GM04503 (cell line): ENCODE measurements at regions not wholly inside any gene's neighbourhood (a gene's known extent, or its start where the extent isn't known, plus 50 kb on each side); places are given as distances from the start of the nearest gene placed in this dataset.
"Not testable (repeated sequence)": the region's sequence is repeated elsewhere in the genome, so short reads cannot be mapped to it uniquely, and the experiment has no call there.

ENCODE experiments used
- DNase-seq: peaks from one replicate; pipeline ENCODE4 v3.0.0-alpha.2; 2012; ENCODE audit warnings: low read depth

DNA sequence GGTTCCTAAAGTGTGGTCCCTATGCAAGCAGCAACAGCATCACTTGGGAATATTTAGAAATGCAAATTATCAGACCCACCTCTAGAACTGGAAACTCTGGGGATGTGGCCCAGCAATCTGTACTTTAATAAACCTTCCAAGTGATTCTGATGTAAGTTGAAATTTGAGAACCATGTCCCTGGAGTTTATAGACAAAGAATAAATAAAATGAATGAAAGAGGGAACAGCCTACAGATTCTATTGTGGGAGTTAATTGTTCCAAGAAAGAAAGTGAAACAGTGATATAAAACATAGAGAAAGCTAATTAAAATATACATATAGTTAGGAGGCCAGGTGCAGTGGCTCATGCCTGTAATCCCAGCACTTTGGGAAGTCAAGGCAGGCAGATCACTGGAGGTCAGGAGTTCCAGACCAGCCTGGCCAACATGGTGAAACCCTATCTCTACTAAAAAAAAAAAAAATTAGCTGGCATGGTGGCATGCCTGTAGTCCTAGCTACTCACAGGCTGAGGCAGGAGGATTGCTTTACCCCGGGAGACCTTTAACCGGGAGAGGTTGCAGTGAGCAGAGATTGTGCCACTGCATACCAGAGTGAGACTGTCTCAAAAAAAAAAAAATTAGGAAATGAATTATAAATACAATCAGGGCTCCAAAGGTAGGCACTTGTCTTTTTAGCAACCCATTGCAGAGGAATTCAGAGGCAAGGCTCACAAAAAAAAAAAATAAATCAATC lies 507.5 kb downstream of the NAV3 start:
- no peak for DNase-seq

DNA sequence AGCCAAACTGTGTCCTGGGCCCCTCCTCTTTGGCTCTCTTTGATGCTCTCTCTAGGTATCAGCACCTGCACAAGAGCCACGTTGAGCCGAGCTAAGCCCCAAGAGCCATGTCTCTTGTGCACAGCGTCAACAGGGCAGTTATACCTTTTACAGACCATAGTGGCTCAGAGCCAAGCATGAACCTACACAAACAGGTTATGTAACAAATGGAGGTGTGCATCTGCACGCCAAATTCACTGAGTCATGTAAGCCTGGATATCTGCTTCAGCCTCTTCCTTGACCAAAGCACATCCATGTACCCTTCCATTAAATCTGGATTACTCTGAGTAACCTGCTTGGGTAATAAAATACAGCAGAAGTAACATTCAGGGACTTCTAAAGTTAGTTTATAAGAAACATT lies 509.7 kb downstream of the NAV3 start:
- no peak for DNase-seq

DNA sequence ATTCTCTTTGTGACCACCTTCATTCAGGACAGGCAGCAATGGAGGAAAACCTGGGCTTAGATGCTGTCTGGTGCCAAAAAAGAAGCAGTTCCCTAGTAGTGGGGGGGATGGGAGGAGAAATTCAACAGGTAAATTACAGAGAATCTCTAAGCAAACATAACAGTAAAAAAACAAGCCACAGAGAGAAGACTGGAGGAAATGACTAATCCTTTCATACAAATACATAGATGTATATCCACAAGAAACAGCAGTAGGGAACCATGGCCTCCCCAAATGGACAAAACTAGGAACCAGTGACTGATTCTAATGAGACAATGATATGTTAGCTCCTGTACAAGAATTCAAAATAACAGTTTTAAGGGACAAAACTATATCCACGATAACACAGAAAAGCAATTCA lies 513.0 kb downstream of the NAV3 start:
- DNase-seq, result no peak

DNA sequence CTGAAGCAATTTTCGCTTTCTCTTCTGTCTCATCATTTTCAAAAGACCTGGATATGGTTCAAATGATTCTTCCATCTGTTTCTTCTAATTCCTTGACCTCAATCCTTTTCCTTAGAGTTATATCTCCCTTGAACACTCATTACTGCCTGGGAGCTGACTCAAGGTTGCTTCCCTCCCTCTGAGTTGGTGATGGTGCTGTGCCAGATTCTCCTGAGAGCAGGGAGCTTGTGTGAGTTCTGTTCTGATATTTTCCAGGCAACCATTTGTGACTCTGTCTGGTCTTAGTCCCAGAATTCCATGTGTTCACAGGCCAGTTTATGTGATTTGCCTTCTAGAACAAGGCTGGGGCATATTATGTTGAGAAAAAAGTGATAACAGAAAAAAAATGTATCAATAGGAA lies 505.1 kb upstream of the SYT1 start:
- peak; percentile 30 for DNase-seq

DNA sequence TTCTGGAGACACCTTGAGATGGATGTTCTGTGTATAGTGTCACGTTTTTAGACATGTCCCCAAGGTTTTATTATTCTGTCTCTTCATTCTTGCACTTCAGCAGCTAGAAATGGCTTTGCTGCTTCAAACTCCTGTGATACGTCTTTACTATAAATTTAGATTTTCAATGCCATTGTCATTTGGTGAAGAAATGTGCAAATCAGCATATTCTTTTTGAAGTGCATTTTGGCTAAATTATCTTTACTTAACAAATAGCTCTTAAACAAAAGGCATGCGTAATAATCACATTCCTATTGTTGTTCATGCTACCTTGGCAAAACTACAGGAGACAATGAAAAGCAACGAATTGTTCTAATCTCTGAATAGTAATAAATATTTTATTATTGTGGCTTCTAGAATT lies 502.9 kb upstream of the SYT1 start:
- no peak for DNase-seq

DNA sequence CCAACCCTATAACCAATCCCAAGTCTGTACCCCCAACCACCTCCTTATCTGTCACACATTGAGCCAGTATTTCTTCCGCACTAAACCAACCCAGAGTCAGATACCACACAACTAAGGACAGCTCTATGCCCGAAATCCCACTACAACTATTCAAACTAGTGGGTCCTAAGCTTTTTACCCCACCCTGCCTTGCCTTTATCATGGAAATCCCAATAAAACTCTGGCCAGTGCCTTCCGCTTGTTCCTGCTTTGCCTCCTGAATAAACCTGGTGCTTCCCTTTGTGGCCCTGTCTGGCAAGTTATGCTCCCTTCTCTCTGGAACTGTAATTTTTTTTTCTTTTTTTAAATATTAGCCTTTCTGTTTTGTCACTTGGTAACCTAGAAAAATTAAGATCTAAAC lies 493.3 kb upstream of the SYT1 start:
- DNase-seq, result no peak

DNA sequence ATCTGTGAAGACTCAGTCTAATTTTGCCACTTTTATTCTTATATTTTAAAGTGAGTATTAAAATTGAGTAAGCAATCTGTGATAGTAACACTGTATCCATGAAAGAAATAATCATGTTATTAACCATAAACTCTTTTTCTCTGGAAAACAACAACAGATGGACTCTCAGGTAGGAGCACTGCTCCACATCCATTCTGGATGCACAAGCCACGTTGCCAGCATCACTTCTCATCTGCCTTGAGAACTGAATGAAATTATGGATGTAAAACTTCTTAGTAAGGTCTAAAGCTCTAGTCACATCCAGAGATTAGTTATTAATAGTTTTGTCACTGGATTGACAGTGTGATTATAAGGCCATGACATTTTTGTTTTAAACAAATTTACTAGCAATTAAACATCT lies 489.1 kb upstream of the SYT1 start:
- DNase-seq, result no peak

DNA sequence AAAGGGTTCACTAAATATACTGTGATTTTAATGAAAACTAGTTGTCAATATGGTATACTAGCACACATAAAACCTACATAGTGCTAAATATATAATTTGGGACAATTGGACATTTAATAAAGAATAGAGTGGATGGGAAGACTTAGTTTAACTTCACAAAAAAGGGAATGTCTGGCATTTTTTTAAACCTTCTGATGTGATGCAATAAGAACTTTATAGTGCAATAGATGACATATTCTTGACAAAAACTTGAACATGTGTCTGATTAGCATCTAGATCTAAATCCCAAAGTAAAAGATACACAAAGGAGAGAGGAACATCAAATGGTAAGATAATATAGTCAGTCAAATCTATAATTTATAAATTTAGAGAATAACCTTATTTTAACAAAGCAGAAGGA lies 488.3 kb upstream of the SYT1 start:
- no peak for DNase-seq

DNA sequence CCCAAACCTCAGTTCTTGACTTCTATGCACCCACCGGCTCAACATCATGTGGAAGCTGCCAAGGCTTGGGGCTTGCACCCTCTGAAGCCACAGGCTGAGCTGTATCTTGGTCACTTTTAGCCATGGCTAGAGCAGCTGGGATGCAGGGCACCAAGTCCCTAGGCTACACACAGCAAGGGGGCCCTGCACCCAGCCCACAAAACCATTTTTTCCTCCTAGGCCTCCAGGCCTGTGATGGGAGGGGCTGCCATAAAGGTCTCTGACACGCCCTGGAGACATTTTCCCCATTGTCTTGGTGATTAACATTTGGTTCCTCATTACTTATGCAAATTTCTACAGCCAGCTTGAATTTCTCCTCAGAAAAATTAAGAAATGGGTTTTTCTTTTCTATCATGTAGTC lies 485.5 kb upstream of the SYT1 start:
- DNase-seq, result not testable (repeated sequence)

DNA sequence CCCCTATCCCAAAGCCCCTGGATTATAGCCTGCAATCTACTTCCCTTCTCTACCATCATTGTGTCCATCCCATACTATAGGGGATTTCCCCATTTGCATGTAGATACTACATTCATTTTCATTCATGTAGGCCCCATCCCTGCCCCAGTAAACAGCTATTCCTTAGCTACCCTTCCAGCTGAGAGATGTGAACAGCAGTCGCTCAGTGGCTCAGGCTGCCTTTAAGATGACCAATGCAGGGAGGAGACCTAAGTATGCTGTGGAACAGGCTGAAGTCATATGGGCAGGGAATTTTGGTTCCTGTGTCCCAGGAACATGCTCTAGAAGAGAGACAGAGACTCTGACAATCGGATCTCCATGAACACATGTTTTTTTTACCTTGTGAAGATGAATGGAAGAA lies 481.2 kb upstream of the SYT1 start:
- no peak for DNase-seq

DNA sequence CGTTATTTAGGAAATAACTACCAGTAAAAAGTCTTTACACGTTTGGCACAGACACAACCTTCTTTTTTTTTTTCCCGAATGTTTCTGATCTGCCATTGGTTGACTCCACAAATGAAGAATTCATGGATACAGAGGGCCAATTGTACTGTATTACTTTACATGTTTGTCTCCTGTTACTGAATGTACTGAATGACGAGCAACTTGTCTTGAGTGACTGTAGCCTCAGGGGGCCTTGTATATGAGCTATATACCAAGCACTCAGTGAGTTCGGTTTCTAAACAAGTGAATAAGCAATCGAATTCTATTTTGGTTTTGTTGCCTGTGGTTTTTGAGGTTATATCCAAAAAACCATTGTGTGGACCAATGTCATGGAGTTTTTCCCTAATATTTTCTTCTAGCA lies 480.0 kb upstream of the SYT1 start:
- DNase-seq, result no peak

DNA sequence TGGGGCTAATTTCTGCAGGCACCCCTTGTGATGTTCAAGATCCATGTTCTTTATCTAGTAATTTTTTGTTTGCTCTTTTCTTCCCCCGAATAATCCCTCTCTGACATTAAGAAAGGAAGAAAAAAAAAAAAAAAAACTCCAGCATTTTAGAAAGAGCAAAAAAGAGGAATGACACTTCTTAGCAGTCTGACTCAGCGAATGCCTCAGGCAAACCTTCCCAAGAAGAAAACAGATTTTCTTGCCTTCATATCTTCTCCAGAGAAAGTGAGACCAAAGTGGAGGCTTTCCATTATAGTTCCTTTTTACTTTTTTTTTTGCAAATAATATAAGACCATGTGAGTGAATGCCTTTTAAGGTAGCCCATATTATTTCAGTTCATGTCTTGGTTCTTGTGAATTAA lies 479.0 kb upstream of the SYT1 start:
- no peak for DNase-seq

DNA sequence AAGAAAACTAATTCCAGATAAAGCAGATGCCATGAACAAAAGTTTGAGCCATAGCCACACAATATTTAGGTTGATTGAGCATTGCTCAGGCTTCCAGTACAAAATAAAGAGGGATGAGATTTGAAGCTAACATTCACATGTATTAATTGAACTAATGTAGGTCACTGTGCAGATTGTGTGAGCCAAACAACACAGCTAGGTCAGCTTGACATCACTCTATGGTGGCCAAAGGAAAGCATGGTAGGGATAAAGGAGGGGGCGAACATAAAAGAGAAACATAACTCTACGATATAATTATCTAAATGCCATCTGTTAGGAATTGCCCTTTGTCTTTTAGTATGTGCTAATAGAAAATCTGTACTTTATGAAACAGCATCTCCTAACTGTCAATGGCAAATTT lies 477.7 kb upstream of the SYT1 start:
- no peak for DNase-seq

DNA sequence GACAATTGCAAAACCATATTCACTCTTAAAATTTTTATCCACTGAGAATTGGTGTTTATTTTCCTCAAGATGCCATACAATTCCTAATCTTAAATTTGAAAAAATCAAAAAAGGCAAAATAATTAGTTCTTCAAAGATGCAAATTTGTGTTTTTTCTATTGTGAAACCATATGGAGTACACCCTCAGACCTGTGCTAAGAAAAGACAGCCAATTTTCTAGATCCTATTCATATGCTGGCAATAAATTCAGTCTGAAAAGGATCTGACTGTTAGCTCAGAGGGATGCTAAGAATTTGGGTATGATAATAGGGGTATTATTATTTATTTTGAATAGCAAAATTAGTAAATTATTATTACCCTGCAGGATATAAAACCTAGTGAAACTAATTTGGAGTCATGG lies 476.9 kb upstream of the SYT1 start:
- no peak for DNase-seq

DNA sequence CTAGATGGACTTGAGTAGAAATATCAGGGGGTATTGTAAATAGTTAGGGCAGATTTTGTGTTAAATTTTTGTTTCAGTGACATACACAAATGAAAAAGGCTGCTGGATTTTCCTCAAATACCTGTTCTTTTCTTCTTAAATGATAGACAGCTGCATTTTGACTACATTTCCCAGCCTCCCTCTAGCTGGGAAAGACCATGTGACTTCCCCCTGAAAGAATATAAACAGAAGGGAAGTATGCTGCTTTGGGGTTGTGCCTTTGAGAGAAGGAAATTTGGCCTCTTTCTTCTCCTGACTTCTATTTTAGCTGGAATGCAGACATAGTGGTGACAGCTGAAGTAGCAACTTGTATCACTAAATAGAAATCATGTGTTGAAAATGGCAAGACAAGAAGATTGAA lies 476.1 kb upstream of the SYT1 start:
- no peak for DNase-seq

DNA sequence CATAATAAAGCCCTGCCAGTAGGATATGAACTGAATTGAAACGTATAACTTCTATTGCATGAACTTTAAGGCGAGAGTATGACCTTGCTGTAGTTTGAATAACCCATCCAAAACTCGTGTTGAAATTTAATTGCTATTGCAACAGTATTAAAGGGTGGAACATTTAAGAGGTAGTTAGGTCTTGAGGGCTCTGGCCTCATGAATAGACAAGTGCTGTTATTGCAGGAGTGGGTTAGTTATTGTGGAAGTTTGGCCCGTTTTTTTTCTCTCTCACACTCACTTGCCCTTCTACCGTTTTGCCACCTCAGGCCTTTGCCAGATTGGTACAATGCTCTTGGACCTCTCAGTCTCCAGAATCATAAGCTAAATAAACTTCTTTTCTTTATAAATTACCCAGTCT lies 473.7 kb upstream of the SYT1 start:
- DNase-seq, result no peak

DNA sequence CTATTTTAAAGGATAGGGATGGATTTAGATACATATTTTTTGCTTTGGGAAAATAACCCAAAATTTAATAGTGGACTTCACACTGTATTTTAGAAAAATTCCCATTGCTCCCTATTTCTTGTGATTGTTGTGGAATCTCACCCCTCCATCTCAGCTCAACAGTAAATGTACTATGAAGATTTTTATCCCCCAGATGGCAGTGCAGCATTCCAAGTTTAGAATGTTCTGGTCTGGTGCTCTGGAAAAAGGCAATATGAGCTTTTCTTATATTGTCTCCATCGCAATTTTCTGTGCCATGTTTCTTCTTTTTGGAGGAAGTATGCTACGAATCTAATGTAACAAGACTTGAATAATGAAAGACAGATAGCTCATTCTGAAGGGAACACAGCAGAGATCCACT lies 471.7 kb upstream of the SYT1 start:
- no peak for DNase-seq

DNA sequence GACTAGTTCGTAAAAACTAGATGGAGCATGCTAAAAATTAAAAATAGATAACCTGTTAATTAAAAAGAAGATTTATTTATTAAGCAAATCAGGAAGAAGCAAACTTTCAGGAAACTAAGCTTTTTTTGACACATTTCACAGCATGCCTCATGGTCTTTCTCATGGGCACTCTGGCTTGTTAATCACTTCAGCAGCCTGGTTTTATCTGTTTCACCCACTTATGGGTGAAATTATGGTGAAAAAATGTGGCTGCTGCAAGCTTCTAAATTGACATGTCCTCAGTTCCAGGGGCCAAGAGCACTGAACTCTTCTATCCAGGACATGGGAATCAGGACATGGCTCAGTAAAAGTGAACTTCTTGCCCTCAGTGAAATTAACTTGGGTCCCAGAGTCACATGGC lies 468.6 kb upstream of the SYT1 start:
- no peak for DNase-seq

DNA sequence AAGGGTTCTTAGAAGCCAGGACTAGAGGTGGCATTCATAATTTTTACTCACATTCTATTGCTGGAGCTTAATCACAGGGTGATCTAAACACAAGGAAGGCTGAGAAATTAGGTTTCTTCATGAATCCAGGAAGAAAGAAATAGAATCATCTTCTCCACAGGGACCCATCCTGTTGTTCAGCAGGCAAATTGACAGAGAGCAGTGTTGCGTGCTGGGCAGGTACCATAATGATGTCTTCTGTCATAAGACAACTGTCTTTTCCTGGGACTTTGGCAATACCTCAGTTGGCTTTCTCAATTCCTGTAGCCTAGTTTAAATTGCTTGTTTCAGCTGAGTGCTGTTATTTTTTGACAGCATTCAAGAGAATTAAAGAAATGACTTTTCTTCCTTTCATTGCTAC lies 468.0 kb upstream of the SYT1 start:
- DNase-seq, result no peak

DNA sequence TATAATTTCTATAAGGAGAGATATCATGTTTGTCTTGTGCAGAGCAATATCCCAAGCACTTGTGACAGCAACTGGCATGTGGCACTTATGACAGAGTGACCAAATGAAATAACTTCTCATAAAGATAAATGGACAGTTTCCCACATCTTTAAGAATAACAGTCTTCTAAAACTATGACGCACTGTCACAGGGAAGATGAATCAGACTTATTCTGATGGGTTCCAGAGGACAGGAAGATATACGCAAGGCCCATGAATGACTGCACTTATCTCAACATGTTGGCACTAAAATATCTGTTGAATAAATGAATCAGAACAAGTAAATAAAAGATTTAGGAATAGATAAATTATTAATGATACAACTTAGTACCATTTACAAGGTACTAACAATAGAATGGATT lies 465.8 kb upstream of the SYT1 start:
- no peak for DNase-seq

DNA sequence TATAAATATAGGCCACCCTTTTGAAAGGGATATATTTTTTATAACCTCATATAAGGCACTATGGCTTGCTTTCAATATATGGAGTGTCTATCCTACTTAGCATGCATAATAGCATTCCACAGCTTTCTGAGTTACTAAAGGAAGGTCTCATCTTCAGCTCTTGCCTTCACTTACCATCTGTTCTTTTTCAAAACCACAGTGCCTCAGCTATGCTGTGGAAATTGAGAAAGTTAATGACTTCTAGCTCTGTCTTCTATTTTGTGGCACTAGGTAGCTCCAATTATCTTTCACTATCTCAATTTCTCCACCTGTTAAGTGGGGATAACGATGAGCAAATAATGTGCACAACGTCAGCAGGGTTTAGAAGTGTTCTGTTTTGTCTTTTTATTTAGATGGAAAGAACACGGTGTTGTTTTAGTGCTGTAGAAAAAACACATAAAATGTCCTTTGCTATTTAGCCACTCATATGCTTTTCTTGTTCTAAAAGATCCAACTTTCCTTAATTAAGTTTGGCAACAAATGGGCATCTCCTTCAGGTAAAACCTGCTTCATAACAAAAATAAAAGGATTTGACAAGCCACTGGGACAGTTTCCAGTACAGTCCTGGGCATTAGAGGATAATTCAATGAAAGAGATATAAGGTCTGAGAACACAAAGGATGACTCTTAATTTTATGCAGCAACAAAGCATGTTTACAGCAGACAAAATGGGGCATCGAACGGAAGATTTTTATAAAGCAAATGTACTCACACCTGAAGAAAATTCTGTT lies 462.0 kb upstream of the SYT1 start:
- DNase-seq, result no peak

DNA sequence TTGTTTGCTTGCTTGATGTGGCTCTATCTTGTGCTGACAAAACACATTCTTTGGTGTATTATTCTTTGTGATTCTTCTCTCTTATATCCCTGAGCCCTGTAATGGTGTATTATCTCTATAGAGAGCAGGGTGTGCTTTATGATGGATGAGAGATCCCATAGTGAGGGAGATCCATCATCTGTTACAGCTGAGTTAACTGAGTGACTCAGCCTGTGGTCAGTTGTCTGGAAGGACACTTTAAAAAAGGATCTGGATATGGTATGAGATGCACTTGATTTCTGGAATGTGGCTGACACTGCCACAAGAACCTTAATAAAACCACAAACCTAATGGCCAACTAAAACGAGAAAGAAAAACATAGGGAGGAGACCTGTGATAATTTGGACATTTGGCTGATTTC lies 461.4 kb upstream of the SYT1 start:
- peak; percentile 42 for DNase-seq

DNA sequence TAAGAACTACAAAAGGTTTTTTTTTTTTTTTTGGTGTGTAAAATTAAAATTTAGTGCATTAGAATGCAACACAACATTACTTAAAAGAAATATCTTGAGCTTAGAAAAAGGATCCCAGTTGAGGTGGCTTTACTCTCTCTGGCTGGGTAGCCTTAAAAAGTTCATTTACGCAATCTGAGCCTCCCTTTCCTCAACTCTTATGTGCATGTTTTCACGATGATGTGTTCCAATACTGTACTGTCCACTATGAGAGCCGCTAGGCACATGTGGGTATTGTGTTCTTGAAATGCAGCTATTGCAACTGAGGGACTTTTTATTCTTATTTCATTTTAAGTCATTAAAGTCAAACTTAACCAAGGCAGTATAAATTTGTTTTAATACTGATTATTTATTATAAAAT lies 460.9 kb upstream of the SYT1 start:
- no peak for DNase-seq

DNA sequence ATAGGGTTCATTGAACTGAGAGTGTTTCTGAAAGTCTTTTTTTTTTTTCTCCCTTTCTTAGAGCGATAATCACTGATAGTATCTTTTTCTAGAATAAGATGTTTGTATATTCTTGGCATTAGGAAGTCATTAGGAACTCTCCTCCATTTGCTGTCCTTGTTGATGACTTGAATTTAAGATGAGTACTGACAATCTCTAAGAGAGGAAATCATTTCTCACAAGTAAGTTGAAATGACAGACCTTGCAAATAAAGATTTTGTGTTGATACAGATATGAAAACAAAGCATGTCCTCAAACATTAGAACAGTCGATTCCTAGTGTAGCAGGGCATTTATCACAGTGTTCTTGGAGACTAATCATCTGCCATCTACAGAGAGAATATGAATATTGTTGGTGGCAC lies 458.4 kb upstream of the SYT1 start:
- no peak for DNase-seq
